Thyroid gland (tissue), 4 donors: ENCODE measurements at regions not wholly inside any gene's neighbourhood (a gene's known extent, or its start where the extent isn't known, plus 50 kb on each side); places are given as distances from the start of the nearest gene placed in this dataset.

Source experiments
- CTCF ChIP-seq, 6 experiments: fragments of 200-600 bp in 3 of 6; fragments of 450-650 bp in 3 of 6; sonication (generic) in 3 of 6; IDR thresholded peaks; one replicate each; pipeline ENCODE4 v1.5.1; 2016 to 2019; ENCODE audit warnings: antibody characterized with exemption in 6 of 6, mild to moderate bottlenecking in 2 of 6, inconsistent platforms in 1 of 6, moderate library complexity in 1 of 6
- POLR2A ChIP-seq, 2 donors: fragments of 450-650 bp; IDR thresholded peaks; one replicate each; pipeline ENCODE4 v1.6.1; 2017; ENCODE audit warnings: antibody characterized with exemption in 2 of 2, mild to moderate bottlenecking in 2 of 2, moderate library complexity in 1 of 2

GRCh38 chr6:5946701-5947100, 60.0 kb downstream of the NRN1 start:
- TF ChIP-seq POLR2A (IDR thresholded peaks at IDR 0.05) (no peak), CTCF (IDR thresholded peaks at IDR 0.05) (no peak)
